ENCODE measurements at regions not wholly inside any gene's neighbourhood (a gene's known extent, or its start where the extent isn't known, plus 50 kb on each side); places are given as distances from the start of the nearest gene placed in this dataset.

DNA sequence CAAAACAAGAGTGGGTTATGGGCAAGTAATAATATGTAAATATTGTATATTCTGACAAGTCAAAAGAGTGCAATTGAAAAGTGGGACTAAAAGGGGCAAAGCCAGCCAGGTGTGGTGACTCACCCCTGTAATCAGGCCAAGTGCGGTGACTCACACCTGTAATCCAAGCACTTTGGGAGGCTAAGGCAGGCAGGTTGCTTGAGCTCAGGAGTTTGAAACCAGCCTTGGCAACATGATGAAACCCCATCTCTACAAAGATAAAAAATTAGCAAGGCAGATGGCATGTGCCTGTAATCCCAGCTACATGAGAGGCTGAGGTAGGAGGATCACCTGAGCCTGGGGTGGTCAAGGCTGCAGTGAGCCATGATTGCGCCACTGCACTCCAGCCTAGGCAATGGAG, 304.0 kb downstream of the HHIPL2 start:
- TF ChIP-seq, protein P1, sequence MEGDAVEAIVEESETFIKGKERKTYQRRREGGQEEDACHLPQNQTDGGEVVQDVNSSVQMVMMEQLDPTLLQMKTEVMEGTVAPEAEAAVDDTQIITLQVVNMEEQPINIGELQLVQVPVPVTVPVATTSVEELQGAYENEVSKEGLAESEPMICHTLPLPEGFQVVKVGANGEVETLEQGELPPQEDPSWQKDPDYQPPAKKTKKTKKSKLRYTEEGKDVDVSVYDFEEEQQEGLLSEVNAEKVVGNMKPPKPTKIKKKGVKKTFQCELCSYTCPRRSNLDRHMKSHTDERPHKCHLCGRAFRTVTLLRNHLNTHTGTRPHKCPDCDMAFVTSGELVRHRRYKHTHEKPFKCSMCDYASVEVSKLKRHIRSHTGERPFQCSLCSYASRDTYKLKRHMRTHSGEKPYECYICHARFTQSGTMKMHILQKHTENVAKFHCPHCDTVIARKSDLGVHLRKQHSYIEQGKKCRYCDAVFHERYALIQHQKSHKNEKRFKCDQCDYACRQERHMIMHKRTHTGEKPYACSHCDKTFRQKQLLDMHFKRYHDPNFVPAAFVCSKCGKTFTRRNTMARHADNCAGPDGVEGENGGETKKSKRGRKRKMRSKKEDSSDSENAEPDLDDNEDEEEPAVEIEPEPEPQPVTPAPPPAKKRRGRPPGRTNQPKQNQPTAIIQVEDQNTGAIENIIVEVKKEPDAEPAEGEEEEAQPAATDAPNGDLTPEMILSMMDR (conservative IDR thresholded peaks at IDR 0.05): no peak
- TF ChIP-seq EZH2 (IDR thresholded peaks at IDR 0.05; ENCODE audit: low read depth): no peak

Data from PC-9 (cell line).